HG03521 (cell line): ENCODE measurements at regions not wholly inside any gene's neighbourhood (a gene's known extent, or its start where the extent isn't known, plus 50 kb on each side); places are given as distances from the start of the nearest gene placed in this dataset.

Source experiments
- ATAC-seq: cut with Tn5 transposase; IDR thresholded peaks from one replicate; pipeline ENCODE4 v1.9.1; 2021; ENCODE audit warnings: mild to moderate bottlenecking, moderate library complexity; ENCODE audit not compliant: unreplicated experiment

GRCh38 chr12:39048395-39048794 is 143.0 kb upstream of the CPNE8 start:
- ATAC-seq, result no peak

GRCh38 chr12:39047539-39048262 is 142.3 kb upstream of the CPNE8 start:
- ATAC-seq, result no peak

DNA sequence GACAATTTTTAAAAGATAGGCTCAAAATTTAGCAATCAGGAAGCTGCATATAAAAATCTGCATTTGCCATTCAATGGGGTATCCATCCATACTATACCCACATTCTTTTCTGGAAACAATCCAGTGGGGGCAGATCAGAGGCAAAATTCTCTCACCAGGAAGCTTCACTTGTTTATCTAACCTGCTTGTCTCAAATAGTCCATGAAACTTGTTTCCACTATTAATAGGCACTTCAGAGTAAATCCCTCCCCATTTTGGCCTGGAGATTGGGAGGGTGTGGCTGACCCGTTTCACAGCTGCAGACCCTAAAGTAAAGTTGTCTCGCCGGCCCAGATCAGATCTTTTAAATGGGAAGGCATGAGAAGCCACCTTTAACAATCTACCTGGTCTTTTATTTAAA is 139.4 kb upstream of the CPNE8 start:
- no peak for ATAC-seq

- no peak for ATAC-seq
These were observed 138.0 kb upstream of the CPNE8 start for GRCh38 chr12:39043424-39043822.

- ATAC-seq, result no peak
These were observed 134.9 kb upstream of the CPNE8 start for GRCh38 chr12:39040275-39040674.

DNA sequence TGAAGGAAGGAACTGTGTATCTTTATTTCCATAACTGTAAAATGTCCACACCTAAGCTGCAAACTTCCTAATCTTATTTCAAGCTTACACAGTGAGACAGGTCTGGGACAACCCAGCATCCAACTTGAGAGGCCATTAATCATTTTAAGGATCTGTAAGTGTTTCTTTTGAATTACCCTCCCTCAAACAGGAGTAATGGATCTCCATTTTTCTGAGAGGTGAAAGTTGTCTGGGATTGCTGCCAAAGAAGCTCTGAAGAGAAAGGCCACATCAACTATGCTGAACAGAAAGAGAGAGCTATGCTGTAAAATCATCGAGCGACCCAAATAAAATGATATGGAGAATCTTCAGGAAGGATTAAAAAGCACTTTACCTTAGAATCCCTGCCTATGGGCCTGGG is 131.7 kb upstream of the CPNE8 start:
- ATAC-seq, result no peak

DNA sequence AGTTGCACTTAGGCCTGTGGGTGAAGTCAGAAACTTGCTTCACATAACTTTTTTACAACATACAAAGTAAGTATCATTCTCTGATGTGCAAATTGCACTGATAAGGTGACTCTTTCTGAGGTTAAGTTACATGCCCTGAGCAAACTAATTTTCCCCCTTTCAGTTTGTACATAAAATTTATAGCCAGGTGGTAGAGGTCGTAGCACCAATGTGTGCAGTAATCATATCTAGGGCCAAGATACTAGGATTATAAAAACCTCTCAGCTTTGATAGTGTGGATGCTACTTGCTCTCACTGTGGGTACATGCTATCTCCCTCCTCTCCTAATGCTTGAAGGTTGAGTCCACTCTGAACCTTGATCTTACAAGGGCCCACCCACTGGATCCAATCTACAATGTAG is 130.7 kb upstream of the CPNE8 start:
- no peak for ATAC-seq

DNA sequence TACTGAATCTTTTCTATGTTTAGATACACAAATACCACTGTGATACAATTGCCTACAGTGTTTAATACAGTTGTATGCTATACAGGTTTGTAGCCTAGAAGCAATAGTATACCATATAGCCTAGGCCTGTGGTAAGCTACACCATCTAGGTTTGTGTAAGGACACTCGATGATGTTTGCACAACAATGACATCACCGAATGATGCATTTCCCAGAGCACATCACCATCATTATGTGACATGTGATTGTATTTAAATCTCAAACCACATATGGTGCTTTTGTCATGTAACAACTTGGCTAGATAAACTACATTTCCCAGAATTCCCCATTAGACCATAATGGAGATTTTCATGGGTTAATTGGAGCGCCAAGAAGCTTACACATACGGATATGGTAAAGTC is 128.4 kb upstream of the CPNE8 start:
- ATAC-seq, result no peak

GRCh38 chr12:39032448-39032847 is 127.1 kb upstream of the CPNE8 start:
- no peak for ATAC-seq

- no peak for ATAC-seq
These were observed 126.6 kb upstream of the CPNE8 start for GRCh38 chr12:39032034-39032433.

- no peak for ATAC-seq
These were observed 123.0 kb upstream of the CPNE8 start for GRCh38 chr12:39028382-39028781.

- no peak for ATAC-seq
These were observed 107.5 kb upstream of the CPNE8 start for GRCh38 chr12:39012870-39013269.

- ATAC-seq, result no peak
These were observed 105.8 kb upstream of the CPNE8 start for GRCh38 chr12:39011166-39011565.

DNA sequence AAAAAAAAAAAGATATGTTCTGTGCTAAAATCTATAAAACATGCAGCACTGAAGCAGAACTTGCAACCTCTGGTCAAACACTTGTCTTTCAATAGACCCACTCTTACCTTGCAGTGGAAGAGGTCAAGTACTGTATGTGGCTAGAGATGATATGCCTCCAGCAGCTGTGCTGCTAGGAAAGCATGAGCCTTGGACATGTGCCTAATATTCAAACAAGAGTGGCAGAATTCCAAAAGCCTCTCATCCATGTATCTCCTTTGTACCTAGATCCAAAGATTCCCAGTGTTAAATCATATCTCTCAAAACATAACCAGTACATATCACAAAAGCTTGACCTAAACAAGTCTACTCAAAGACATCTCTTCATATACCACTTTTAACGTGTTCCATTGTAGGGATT is 105.0 kb upstream of the CPNE8 start:
- no peak for ATAC-seq

- no peak for ATAC-seq
These were observed 102.2 kb upstream of the CPNE8 start for GRCh38 chr12:39007619-39008018.

DNA sequence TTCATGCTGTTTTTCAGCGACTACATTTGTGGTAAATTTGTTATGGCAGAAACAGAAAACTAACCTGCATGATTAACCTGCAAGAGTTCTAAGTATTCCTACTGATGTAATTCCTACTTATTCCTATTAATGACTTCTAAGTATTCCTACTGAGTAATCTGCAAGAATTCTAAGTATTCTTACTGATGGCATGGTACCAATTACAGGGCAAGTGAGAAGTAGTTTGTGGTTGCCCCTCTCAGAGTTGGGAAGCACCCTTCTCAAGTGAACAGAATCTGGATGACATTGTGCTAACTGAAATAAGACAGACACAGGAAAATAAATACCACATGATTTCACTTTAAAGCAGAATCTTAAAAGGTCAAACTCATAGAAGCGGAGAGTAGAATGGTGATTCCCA is 100.9 kb upstream of the CPNE8 start:
- no peak for ATAC-seq

GRCh38 chr12:39005671-39006070 is 100.3 kb upstream of the CPNE8 start:
- ATAC-seq, result no peak

- no peak for ATAC-seq
These were observed 98.3 kb upstream of the CPNE8 start for GRCh38 chr12:39003541-39004155.

GRCh38 chr12:39000370-39000769 is 95.0 kb upstream of the CPNE8 start:
- ATAC-seq, result no peak

GRCh38 chr12:38998887-38999482 is 93.6 kb upstream of the CPNE8 start:
- ATAC-seq, result no peak

DNA sequence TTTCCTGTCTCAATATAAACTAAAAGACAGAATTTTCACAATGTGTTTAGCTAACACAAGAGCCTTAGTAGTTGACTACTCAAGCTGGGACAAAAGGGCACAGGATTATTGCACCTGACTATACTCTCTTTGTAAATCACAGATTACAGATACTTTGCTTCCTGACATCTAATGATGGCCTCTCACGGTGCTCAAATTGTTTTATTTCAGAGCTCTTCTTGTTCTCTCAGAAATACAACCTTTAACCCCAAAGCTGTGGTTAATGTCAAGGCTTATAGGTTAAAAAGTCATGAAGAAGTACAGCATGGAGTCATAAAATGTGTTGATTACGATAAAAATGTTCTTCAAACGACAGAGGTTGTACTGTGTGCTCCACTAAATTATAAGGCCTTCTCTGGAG is 89.9 kb upstream of the CPNE8 start:
- ATAC-seq, result no peak

- no peak for ATAC-seq
These were observed 80.6 kb upstream of the CPNE8 start for GRCh38 chr12:38985961-38986360.
